Right cardiac atrium (tissue), 5 donors: ENCODE measurements at regions not wholly inside any gene's neighbourhood (a gene's known extent, or its start where the extent isn't known, plus 50 kb on each side); places are given as distances from the start of the nearest gene placed in this dataset.
"Not testable (repeated sequence)": the region's sequence is repeated elsewhere in the genome, so short reads cannot be mapped to it uniquely, and the experiment has no call there.

Experiments used
- ATAC-seq, 2 donors: fragments of 200-7000 bp; cut with Tn5 transposase; one replicate each; pipeline versions ENCODE4 v1.8.0 to v1.9.1; 2020; ENCODE audit warnings: moderate library complexity in 2 of 2, mild to moderate bottlenecking in 1 of 2
- DNase-seq, 3 donors: peaks; one replicate each; pipeline ENCODE4 v3.0.0-alpha.2; 2020
- H3K27ac ChIP-seq: one replicate; pipeline ENCODE4 v1.5.1; 2013; ENCODE audit warnings: mild to moderate bottlenecking, low read length, control low read depth, moderate library complexity
- H3K27me3 ChIP-seq: one replicate; pipeline ENCODE4 v1.6.1; 2013; ENCODE audit not compliant: control insufficient read depth, insufficient read depth
- H3K4me1 ChIP-seq: one replicate; pipeline ENCODE4 v1.6.1; 2013; ENCODE audit warnings: low read length; ENCODE audit not compliant: control insufficient read depth, insufficient read depth
- H3K4me3 ChIP-seq: one replicate; pipeline ENCODE4 v1.5.1; 2013; ENCODE audit warnings: low read length, control low read depth
- H3K9me3 ChIP-seq: one replicate; pipeline ENCODE4 v1.6.1; 2013; ENCODE audit warnings: low read length; ENCODE audit not compliant: control insufficient read depth
- WGBS: extraction: QIAGEN DNeasy Blood & Tissue Kit; methylation state at CpG from one replicate; pipeline ENCODE4 v1.1.7; 2013; 5-methylcytosine and 5-hydroxymethylcytosine counted together
- intact Hi-C, 4 donors: fragments of 100-400 bp; cut with DNase I; formaldehyde crosslinking; loops; one replicate each; pipeline versions ENCODE4 v1.11.0 to v1.14.0; 2022 to 2023
- donor health status: healthy with polysubstance abuse.
- donor health status: DM: no; HTN: yes; CAD: no.
- donor health status: DM: no; HTN: no; CAD: no.
- donor health status: DM: no; HTN: yes; CAD: no; lungs with severe emphysema.
- donor health status: DM: yes; HTN: yes; CAD: no.

GRCh38 chr3:191740712-191741111, 279.7 kb downstream of the PYDC2 start:
- no peaks in the 10 kb centered on the region for H3K9me3 ChIP-seq
- no peaks in the 10 kb centered on the region for H3K4me1 ChIP-seq
- intact Hi-C loops, result no loop called here
- H3K27ac ChIP-seq, result no peak overlapping the region
- WGBS, result 64% methylated on average over 2 of the region's 2 CpGs
- ATAC-seq (no peak), DNase-seq (no peak)
- H3K4me3 ChIP-seq, result no peak overlapping the region
- H3K27me3 ChIP-seq, result no peaks in the 10 kb centered on the region

GRCh38 chr3:191741847-191742350, 280.9 kb downstream of the PYDC2 start:
- H3K27me3 ChIP-seq, H3K4me3 ChIP-seq, H3K27ac ChIP-seq, H3K9me3 ChIP-seq, DNase-seq, intact Hi-C loops, H3K4me1 ChIP-seq, ATAC-seq: not testable (repeated sequence)
- 85% methylated on average over 1 of the region's 1 CpG for WGBS

GRCh38 chr3:191743283-191743682, 282.3 kb downstream of the PYDC2 start:
- DNase-seq, result no peak
- Histone ChIP-seq H3K27ac (no peak overlapping the region), H3K4me3 (no peak overlapping the region), H3K27me3 (no peaks in the 10 kb centered on the region), H3K9me3 (no peaks in the 10 kb centered on the region), H3K4me1 (no peaks in the 10 kb centered on the region)
- no peak for ATAC-seq
- 89% methylated on average over 11 of the region's 11 CpGs for WGBS
- intact Hi-C loops, result no loop called here

- no peak overlapping the region for H3K27ac ChIP-seq
- H3K4me1 ChIP-seq, result no peaks in the 10 kb centered on the region
- no peaks in the 10 kb centered on the region for H3K9me3 ChIP-seq
- intact Hi-C loops, result no loop called here
- H3K27me3 ChIP-seq, result no peaks in the 10 kb centered on the region
- ATAC-seq (no peak), DNase-seq (no peak)
- no peak overlapping the region for H3K4me3 ChIP-seq
- WGBS, result 79% methylated on average over 3 of the region's 3 CpGs
Observed at GRCh38 chr3:191750618-191751017, 289.7 kb downstream of the PYDC2 start.

- Histone ChIP-seq H3K4me1 (no peaks in the 10 kb centered on the region), H3K27ac (no peak overlapping the region), H3K9me3 (no peaks in the 10 kb centered on the region), H3K27me3 (no peaks in the 10 kb centered on the region), H3K4me3 (no peak overlapping the region)
- intact Hi-C loops, result no loop called here
- DNase-seq (no peak), ATAC-seq (no peak)
- 72% methylated on average over 3 of the region's 3 CpGs for WGBS
Observed at GRCh38 chr3:191753196-191753595, 292.2 kb downstream of the PYDC2 start.

- no peaks in the 10 kb centered on the region for H3K27me3 ChIP-seq
- no peaks in the 10 kb centered on the region for H3K9me3 ChIP-seq
- WGBS, result 67% methylated on average over 2 of the region's 2 CpGs
- H3K4me1 ChIP-seq, result no peaks in the 10 kb centered on the region
- no peak for DNase-seq
- intact Hi-C loops, result no loop called here
- no peak for ATAC-seq
- H3K27ac ChIP-seq, result no peak overlapping the region
- no peak overlapping the region for H3K4me3 ChIP-seq
Observed at GRCh38 chr3:191761906-191762305, 300.9 kb downstream of the PYDC2 start.

- H3K4me3 ChIP-seq, result no peak overlapping the region
- no peaks in the 10 kb centered on the region for H3K9me3 ChIP-seq
- no peak for ATAC-seq
- no peaks in the 10 kb centered on the region for H3K4me1 ChIP-seq
- DNase-seq, result no peak
- H3K27ac ChIP-seq, result no peak overlapping the region
- 52% methylated on average over 5 of the region's 5 CpGs for WGBS
- no peaks in the 10 kb centered on the region for H3K27me3 ChIP-seq
- intact Hi-C loops, result no loop called here
Observed at GRCh38 chr3:191762323-191762960, 301.5 kb downstream of the PYDC2 start.

- no peak for ATAC-seq
- H3K27me3 ChIP-seq, result no peaks in the 10 kb centered on the region
- whole genome bisulfite sequencing, result 75% methylated on average over 2 of the region's 2 CpGs
- no peak overlapping the region for H3K4me3 ChIP-seq
- H3K27ac ChIP-seq, result no peak overlapping the region
- no peak for DNase-seq
- intact Hi-C loops, result no loop called here
- H3K9me3 ChIP-seq, result no peaks in the 10 kb centered on the region
- H3K4me1 ChIP-seq, result no peaks in the 10 kb centered on the region
Observed at GRCh38 chr3:191768421-191768820, 307.5 kb downstream of the PYDC2 start.

GRCh38 chr3:191770541-191770940, 309.6 kb downstream of the PYDC2 start:
- intact Hi-C loops, result no loop called here
- WGBS, result 61% methylated on average over 1 of the region's 1 CpG
- Histone ChIP-seq H3K27ac (no peak overlapping the region), H3K4me3 (no peak overlapping the region), H3K27me3 (no peaks in the 10 kb centered on the region), H3K4me1 (no peaks in the 10 kb centered on the region), H3K9me3 (no peaks in the 10 kb centered on the region)
- ATAC-seq (no peak), DNase-seq (no peak)

- Histone ChIP-seq H3K4me3 (no peak overlapping the region), H3K27ac (no peak overlapping the region), H3K27me3 (no peaks in the 10 kb centered on the region), H3K9me3 (no peaks in the 10 kb centered on the region), H3K4me1 (no peaks in the 10 kb centered on the region)
- 32% methylated on average over 4 of the region's 4 CpGs for WGBS
- DNase-seq (no peak), ATAC-seq (no peak)
- intact Hi-C loops, result no loop called here
Observed at GRCh38 chr3:191774485-191774884, 313.5 kb downstream of the PYDC2 start.

- intact Hi-C loops, result no loop called here
- Histone ChIP-seq H3K27me3 (no peaks in the 10 kb centered on the region), H3K4me1 (no peaks in the 10 kb centered on the region), H3K4me3 (no peak overlapping the region), H3K9me3 (no peaks in the 10 kb centered on the region), H3K27ac (no peak overlapping the region)
- no peak for DNase-seq
- no peak for ATAC-seq
- WGBS, result 90% methylated on average over 5 of the region's 5 CpGs
Observed at GRCh38 chr3:191775451-191776233, 314.7 kb downstream of the PYDC2 start.
